Activated CD8-positive, alpha-beta T cell treated with anti-CD3 and anti-CD28 coated beads, Interleukin-2, amount 10 ng/mL, durations not matched to agents 7 days and 5 days (primary cell): ENCODE measurements at regions not wholly inside any gene's neighbourhood (a gene's known extent, or its start where the extent isn't known, plus 50 kb on each side); places are given as distances from the start of the nearest gene placed in this dataset.

ENCODE experiments used
- ATAC-seq: fragments of 150-1000 bp; cut with Tn5 transposase; one replicate; pipeline ENCODE4 v1.10.0; 2021; ENCODE audit warnings: moderate library complexity
- CTCF ChIA-PET: fragments of 350-600 bp; sonication (Branson Sonifier 250); formaldehyde crosslinking; loops from one replicate; lab custom pipeline; 2021; ENCODE audit warnings: antibody characterized with exemption; lab: Charles Lee
- POLR2A ChIA-PET: fragments of 350-600 bp; sonication (Branson Sonifier 250); formaldehyde crosslinking; loops from one replicate; lab custom pipeline; 2021; ENCODE audit warnings: antibody characterized with exemption; lab: Charles Lee
- DNase-seq: peaks from one replicate; pipeline ENCODE4 v3.0.0-alpha.2; 2020
- H3K27ac Mint-ChIP-seq: one replicate; pipeline ENCODE4 v1.8.0; 2021; ENCODE audit warnings: mild to moderate bottlenecking, mixed read lengths
- H3K27me3 Mint-ChIP-seq: one replicate; pipeline ENCODE4 v1.8.0; 2021; ENCODE audit warnings: low read depth, mixed read lengths
- H3K36me3 Mint-ChIP-seq: one replicate; pipeline ENCODE4 v1.8.0; 2021; ENCODE audit warnings: low read depth, mixed read lengths
- H3K4me1 Mint-ChIP-seq: one replicate; pipeline ENCODE4 v1.8.0; 2021; ENCODE audit warnings: low read depth, mixed read lengths
- H3K4me3 Mint-ChIP-seq: one replicate; pipeline ENCODE4 v1.8.0; 2021; ENCODE audit warnings: mild to moderate bottlenecking, mixed read lengths
- H3K9me3 Mint-ChIP-seq: one replicate; pipeline ENCODE4 v1.8.0; 2022; ENCODE audit warnings: mixed read lengths; ENCODE audit not compliant: insufficient read depth

- Mint-ChIP-seq H3K36me3 (no peaks in the 10 kb centered on the region), H3K9me3 (no peaks in the 10 kb centered on the region), H3K4me3 (no peak overlapping the region), H3K27me3 (peaks cover 13% of the 10 kb centered on the region), H3K27ac (no peak overlapping the region), H3K4me1 (no peaks in the 10 kb centered on the region)
- DNase-seq (no peak), ATAC-seq (no peak)
- POLR2A ChIA-PET, result no interaction called here
- CTCF ChIA-PET, result interaction anchor here (0.5 kb wide), 1 partner anchor 26 kb away, joined by 3 read pairs; no protein-coding TSS in a partner anchor
Observed at GRCh38 chr2:169426069-169426663, 53.1 kb upstream of the BBS5 start.

- no peak for ATAC-seq
Observed at GRCh38 chr2:169422120-169422519, 57.2 kb upstream of the BBS5 start.

GRCh38 chr2:169415233-169415748, 53.0 kb upstream of the LRP2 start:
- H3K36me3 Mint-ChIP-seq, result no peaks in the 10 kb centered on the region
- CTCF ChIA-PET, result no interaction called here

More at GRCh38 chr2:169422120-169422519, 57.2 kb upstream of the BBS5 start:
- POLR2A ChIA-PET, result no interaction called here
- Mint-ChIP-seq H3K4me1 (no peaks in the 10 kb centered on the region), H3K27ac (no peak overlapping the region), H3K4me3 (no peak overlapping the region), H3K9me3 (no peaks in the 10 kb centered on the region), H3K27me3 (peaks cover 18% of the 10 kb centered on the region), H3K36me3 (no peaks in the 10 kb centered on the region)
- CTCF ChIA-PET, result no interaction called here
- DNase-seq, result no peak

More at GRCh38 chr2:169415233-169415748, 53.0 kb upstream of the LRP2 start:
- no peak overlapping the region for H3K27ac Mint-ChIP-seq
- ATAC-seq, result no peak
- H3K4me3 Mint-ChIP-seq, result no peak overlapping the region
- no peaks in the 10 kb centered on the region for H3K4me1 Mint-ChIP-seq
- peaks cover 32% of the 10 kb centered on the region for H3K27me3 Mint-ChIP-seq
- DNase-seq, result no peak
- POLR2A ChIA-PET, result interaction anchor here (0.6 kb wide), 1 partner anchor 472 kb away, joined by 3 read pairs; no protein-coding TSS in a partner anchor
- H3K9me3 Mint-ChIP-seq, result no peaks in the 10 kb centered on the region
